ENCODE measurements at regions not wholly inside any gene's neighbourhood (a gene's known extent, or its start where the extent isn't known, plus 50 kb on each side); places are given as distances from the start of the nearest gene placed in this dataset.

- DNase-seq = no peak
These were observed 186.1 kb upstream of the PRLR start for GRCh38 chr5:35416217-35416988.

- no peak for DNase-seq
These were observed 185.0 kb upstream of the PRLR start for GRCh38 chr5:35415309-35415708.

GRCh38 chr5:35409361-35409760 lies 179.1 kb upstream of the PRLR start:
- DNase-seq = no peak

GRCh38 chr5:35408146-35408545 lies 177.9 kb upstream of the PRLR start:
- no peak for DNase-seq

- DNase-seq = no peak
These were observed 177.4 kb upstream of the PRLR start for GRCh38 chr5:35407697-35408096.

GRCh38 chr5:35405938-35406337 lies 175.7 kb upstream of the PRLR start:
- no peak for DNase-seq

GRCh38 chr5:35404701-35405100 lies 174.4 kb upstream of the PRLR start:
- DNase-seq = no peak

- no peak for DNase-seq
These were observed 163.6 kb upstream of the PRLR start for GRCh38 chr5:35393901-35394300.

- no peak for DNase-seq
These were observed 154.4 kb upstream of the PRLR start for GRCh38 chr5:35384658-35385057.

- DNase-seq = no peak
These were observed 152.8 kb upstream of the PRLR start for GRCh38 chr5:35383041-35383440.

- no peak for DNase-seq
These were observed 147.4 kb upstream of the PRLR start for GRCh38 chr5:35377653-35378052.

- DNase-seq = no peak
These were observed 144.3 kb upstream of the PRLR start for GRCh38 chr5:35374584-35374983.

- DNase-seq = no peak
These were observed 143.0 kb upstream of the PRLR start for GRCh38 chr5:35373249-35373648.

- DNase-seq = no peak
These were observed 142.2 kb upstream of the PRLR start for GRCh38 chr5:35372482-35372881.

- peak; percentile 7 for DNase-seq
These were observed 141.7 kb upstream of the PRLR start for GRCh38 chr5:35371951-35372426.

- no peak for DNase-seq
These were observed 140.6 kb upstream of the PRLR start for GRCh38 chr5:35370871-35371270.

- DNase-seq = peak; percentile 34
These were observed 139.9 kb upstream of the PRLR start for GRCh38 chr5:35369965-35370790.

- DNase-seq = no peak
These were observed 137.2 kb upstream of the PRLR start for GRCh38 chr5:35367526-35367925.

- no peak for DNase-seq
These were observed 135.5 kb upstream of the PRLR start for GRCh38 chr5:35365758-35366157.

- no peak for DNase-seq
These were observed 134.1 kb upstream of the PRLR start for GRCh38 chr5:35364350-35364749.

GRCh38 chr5:35363387-35363965 lies 133.2 kb upstream of the PRLR start:
- DNase-seq = no peak

- DNase-seq = no peak
These were observed 132.5 kb upstream of the PRLR start for GRCh38 chr5:35362772-35363171.

- DNase-seq = peak; percentile 77
These were observed 130.4 kb upstream of the PRLR start for GRCh38 chr5:35360671-35361070.

- DNase-seq = peak; percentile 92
These were observed 129.6 kb upstream of the PRLR start for GRCh38 chr5:35359859-35360258.

Measured in NCI-H1694 treated with DMSO at 0.1 percent for 48 hours (cell line).